ENCODE measurements at regions not wholly inside any gene's neighbourhood (a gene's known extent, or its start where the extent isn't known, plus 50 kb on each side); places are given as distances from the start of the nearest gene placed in this dataset.

GRCh38 chr6:73968221-73968757 is 272.3 kb downstream of the CD109 start (continued):
- TF ChIP-seq STAT1 (IDR thresholded peaks at IDR 0.05; ENCODE audit: unreplicated experiment) = no peak
- no peak for TF ChIP-seq ETS1 (IDR thresholded peaks at IDR 0.05)
- TF ChIP-seq REST (IDR thresholded peaks at IDR 0.05; ENCODE audit: unreplicated experiment) = no peak
- TF ChIP-seq ZNF331 (CRISPR knock-in tag; IDR thresholded peaks at IDR 0.05; ENCODE audit: low read depth) = no peak

DNA sequence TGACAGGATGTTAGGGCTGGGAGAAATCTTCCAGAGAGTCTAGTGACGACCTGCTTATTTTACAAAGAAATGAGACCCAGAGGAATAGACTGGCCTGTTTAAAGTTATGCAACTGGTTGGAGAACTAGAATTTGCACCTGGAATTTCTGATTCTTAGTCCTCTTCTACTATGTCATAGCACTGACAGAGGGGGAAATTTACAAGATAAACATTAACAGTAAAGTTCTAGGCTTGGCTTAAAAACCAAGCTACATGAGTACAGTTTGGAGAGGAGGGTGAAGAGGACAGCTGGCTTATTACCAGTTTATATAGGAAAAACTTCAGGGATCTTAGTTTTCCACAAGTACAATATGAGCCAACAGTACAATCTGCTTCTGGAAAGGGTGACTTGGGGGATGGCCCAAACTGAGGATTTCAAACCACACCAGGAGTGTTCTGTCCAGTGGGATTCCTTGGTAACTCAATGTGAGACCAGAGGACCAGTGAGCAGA is 269.6 kb downstream of the CD109 start:
- H3K27ac Mint-ChIP-seq = no peak overlapping the region
- H3K27ac ChIP-seq (ENCODE audit: low read depth) = no peak overlapping the region
- DNase-seq (ENCODE audit: low spot score) = no peak
- no peak overlapping the region for H2AFZ ChIP-seq
- peaks cover 2% of the 10 kb centered on the region; the same call in 1 of the 3 replicates for H3K9me3 Mint-ChIP-seq
- no peaks in the 10 kb centered on the region for H3F3A ChIP-seq (replicated peaks; ENCODE audit: low read depth)
- peaks cover 20% of the 10 kb centered on the region for H3K4me1 Mint-ChIP-seq
- H3K4me2 ChIP-seq = no peak overlapping the region
- peaks cover 14% of the 10 kb centered on the region for H3K4me1 ChIP-seq (ENCODE audit: insufficient read depth)
- H3K36me3 Mint-ChIP-seq (ENCODE audit: low read depth) = no peaks in the 10 kb centered on the region
- peaks cover 3% of the 10 kb centered on the region for H3K27me3 Mint-ChIP-seq (ENCODE audit: insufficient read depth, low read depth, poor library complexity)
- no peak overlapping the region for H3K4me3 Mint-ChIP-seq
- no peak for ATAC-seq
- H3K79me2 ChIP-seq (replicated peaks; ENCODE audit: insufficient read depth) = no peaks in the 10 kb centered on the region
- no peaks in the 10 kb centered on the region for H3K36me3 ChIP-seq (ENCODE audit: insufficient read depth)
- no peaks in the 10 kb centered on the region for H3K9me2 ChIP-seq (ENCODE audit: insufficient read depth)
- no peak overlapping the region for H3K4me3 ChIP-seq
- no peaks in the 10 kb centered on the region for H3K27me3 ChIP-seq (ENCODE audit: insufficient read depth)
- H4K20me1 ChIP-seq (replicated peaks; ENCODE audit: insufficient read depth) = no peaks in the 10 kb centered on the region
- TF ChIP-seq ZNF462 (CRISPR knock-in tag; IDR thresholded peaks at IDR 0.05) = no peak
- TF ChIP-seq EZH2 (IDR thresholded peaks at IDR 0.05; ENCODE audit: low read depth, unreplicated experiment) = no peak
- no peak for TF ChIP-seq EZH2phosphoT487 (IDR thresholded peaks at IDR 0.05; ENCODE audit: unreplicated experiment)
- no peak for TF ChIP-seq ZNF331 (CRISPR knock-in tag; IDR thresholded peaks at IDR 0.05; ENCODE audit: low read depth)
- TF ChIP-seq, protein P1, sequence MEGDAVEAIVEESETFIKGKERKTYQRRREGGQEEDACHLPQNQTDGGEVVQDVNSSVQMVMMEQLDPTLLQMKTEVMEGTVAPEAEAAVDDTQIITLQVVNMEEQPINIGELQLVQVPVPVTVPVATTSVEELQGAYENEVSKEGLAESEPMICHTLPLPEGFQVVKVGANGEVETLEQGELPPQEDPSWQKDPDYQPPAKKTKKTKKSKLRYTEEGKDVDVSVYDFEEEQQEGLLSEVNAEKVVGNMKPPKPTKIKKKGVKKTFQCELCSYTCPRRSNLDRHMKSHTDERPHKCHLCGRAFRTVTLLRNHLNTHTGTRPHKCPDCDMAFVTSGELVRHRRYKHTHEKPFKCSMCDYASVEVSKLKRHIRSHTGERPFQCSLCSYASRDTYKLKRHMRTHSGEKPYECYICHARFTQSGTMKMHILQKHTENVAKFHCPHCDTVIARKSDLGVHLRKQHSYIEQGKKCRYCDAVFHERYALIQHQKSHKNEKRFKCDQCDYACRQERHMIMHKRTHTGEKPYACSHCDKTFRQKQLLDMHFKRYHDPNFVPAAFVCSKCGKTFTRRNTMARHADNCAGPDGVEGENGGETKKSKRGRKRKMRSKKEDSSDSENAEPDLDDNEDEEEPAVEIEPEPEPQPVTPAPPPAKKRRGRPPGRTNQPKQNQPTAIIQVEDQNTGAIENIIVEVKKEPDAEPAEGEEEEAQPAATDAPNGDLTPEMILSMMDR (conservative IDR thresholded peaks at IDR 0.05; ENCODE audit: low read depth in 2 of 2) = no peak
- no peak for TF ChIP-seq ZNF114 (CRISPR knock-in tag; IDR thresholded peaks at IDR 0.05)
- no peak for TF ChIP-seq NANOG (IDR thresholded peaks at IDR 0.05; ENCODE audit: borderline replicate concordance)

All from GM23338 (cell line).